ENCODE measurements at regions not wholly inside any gene's neighbourhood (a gene's known extent, or its start where the extent isn't known, plus 50 kb on each side); places are given as distances from the start of the nearest gene placed in this dataset.

DNA sequence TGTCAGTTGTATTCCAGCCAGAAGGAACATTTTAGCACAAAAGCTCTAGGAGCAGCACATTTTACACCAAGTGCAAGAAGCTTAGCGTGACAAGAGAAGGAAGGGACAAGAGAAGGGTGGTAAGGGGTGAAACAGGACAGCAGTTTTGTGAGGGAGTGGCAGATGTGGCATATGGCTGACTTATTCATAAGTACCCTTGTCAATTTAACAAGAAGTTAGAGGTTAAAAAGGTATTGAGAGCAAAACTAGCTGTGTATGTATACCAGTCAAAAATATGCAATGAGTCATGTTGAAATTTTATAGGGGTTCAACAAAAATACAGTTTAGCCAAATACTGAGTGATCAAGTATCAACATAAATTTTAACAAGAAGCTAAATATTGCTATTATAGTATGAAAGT lies 561.5 kb upstream of the POT1 start:
- no peak for TF ChIP-seq EZH2 (IDR thresholded peaks at IDR 0.05; ENCODE audit: insufficient read depth, poor library complexity, severe bottlenecking)
- TF ChIP-seq EZH2phosphoT487 (IDR thresholded peaks at IDR 0.05; ENCODE audit: insufficient read depth, low read depth), result no peak
- Histone ChIP-seq H3F3A (ENCODE audit: insufficient read depth) (no peaks in the 10 kb centered on the region), H3K9me3 (ENCODE audit: low read depth) (peaks cover 4% of the 10 kb centered on the region), H3K9me2 (ENCODE audit: insufficient read depth) (no peaks in the 10 kb centered on the region), H3K4me3 (no peak overlapping the region), H4K20me1 (ENCODE audit: insufficient read depth) (no peaks in the 10 kb centered on the region), H3K27ac (no peak overlapping the region), H3K79me2 (ENCODE audit: insufficient read depth) (no peaks in the 10 kb centered on the region), H3K4me1 (ENCODE audit: insufficient read depth) (no peaks in the 10 kb centered on the region), H2AFZ (no peak overlapping the region), H3K4me2 (ENCODE audit: unreplicated experiment) (no peak overlapping the region), H3K9ac (no peak overlapping the region), H3K36me3 (ENCODE audit: low read depth) (no peaks in the 10 kb centered on the region), H3K27me3 (replicated peaks; ENCODE audit: insufficient read depth) (no peaks in the 10 kb centered on the region)
- WGBS, 2 experiments (ENCODE audit: low coverage in 1 of 2, low lambda C conversion rate in 2 of 2, missing lambda C conversion rate in 2 of 2), result 11 to 13% methylated on average over 1 of the region's 1 CpG
- in situ Hi-C loops (cut with MboI), result no loop called here
- DNase-seq, result no peak

- Histone ChIP-seq H3K27ac (no peak overlapping the region), H4K20me1 (ENCODE audit: insufficient read depth) (no peaks in the 10 kb centered on the region), H3K9me2 (ENCODE audit: insufficient read depth) (no peaks in the 10 kb centered on the region), H3K4me3 (no peak overlapping the region), H2AFZ (no peak overlapping the region), H3K79me2 (ENCODE audit: insufficient read depth) (no peaks in the 10 kb centered on the region), H3K9ac (no peak overlapping the region), H3K27me3 (replicated peaks; ENCODE audit: insufficient read depth) (no peaks in the 10 kb centered on the region), H3K4me1 (ENCODE audit: insufficient read depth) (no peaks in the 10 kb centered on the region), H3K36me3 (ENCODE audit: low read depth) (no peaks in the 10 kb centered on the region), H3F3A (ENCODE audit: insufficient read depth) (no peaks in the 10 kb centered on the region), H3K4me2 (ENCODE audit: unreplicated experiment) (no peak overlapping the region), H3K9me3 (ENCODE audit: low read depth) (peaks cover 4% of the 10 kb centered on the region)
- 11 to 16% methylated on average over 4 of the region's 4 CpGs for WGBS, 2 experiments (ENCODE audit: low coverage in 1 of 2, low lambda C conversion rate in 2 of 2, missing lambda C conversion rate in 2 of 2)
- no peak for DNase-seq
- TF ChIP-seq EZH2phosphoT487 (IDR thresholded peaks at IDR 0.05; ENCODE audit: insufficient read depth, low read depth), result no peak
- TF ChIP-seq EZH2 (IDR thresholded peaks at IDR 0.05; ENCODE audit: insufficient read depth, poor library complexity, severe bottlenecking), result no peak
- in situ Hi-C loops (cut with MboI), result no loop called here
Observed at GRCh38 chr7:125490167-125490566, 560.5 kb upstream of the POT1 start.

- no peaks in the 10 kb centered on the region for H3F3A ChIP-seq (ENCODE audit: insufficient read depth)
- H3K27ac ChIP-seq, result no peak overlapping the region
- no peaks in the 10 kb centered on the region for H3K4me1 ChIP-seq (ENCODE audit: insufficient read depth)
- H3K9me2 ChIP-seq (ENCODE audit: insufficient read depth), result no peaks in the 10 kb centered on the region
- in situ Hi-C loops (cut with MboI), result no loop called here
- TF ChIP-seq EZH2phosphoT487 (IDR thresholded peaks at IDR 0.05; ENCODE audit: insufficient read depth, low read depth) (no peak), EZH2 (IDR thresholded peaks at IDR 0.05; ENCODE audit: insufficient read depth, poor library complexity, severe bottlenecking) (no peak)
- 5 to 11% methylated on average over 2 of the region's 2 CpGs for WGBS, 2 experiments (ENCODE audit: low coverage in 1 of 2, low lambda C conversion rate in 2 of 2, missing lambda C conversion rate in 2 of 2)
- H2AFZ ChIP-seq, result no peak overlapping the region
- H3K27me3 ChIP-seq (replicated peaks; ENCODE audit: insufficient read depth), result no peaks in the 10 kb centered on the region
- H3K79me2 ChIP-seq (ENCODE audit: insufficient read depth), result no peaks in the 10 kb centered on the region
- H3K36me3 ChIP-seq (ENCODE audit: low read depth), result no peaks in the 10 kb centered on the region
- no peak overlapping the region for H3K9ac ChIP-seq
- H3K9me3 ChIP-seq (ENCODE audit: low read depth), result no peaks in the 10 kb centered on the region
- DNase-seq, result no peak
- H3K4me2 ChIP-seq (ENCODE audit: unreplicated experiment), result no peak overlapping the region
- H4K20me1 ChIP-seq (ENCODE audit: insufficient read depth), result no peaks in the 10 kb centered on the region
- no peak overlapping the region for H3K4me3 ChIP-seq
Observed at GRCh38 chr7:125485223-125485622, 555.6 kb upstream of the POT1 start.

- Histone ChIP-seq H3K4me1 (ENCODE audit: insufficient read depth) (no peaks in the 10 kb centered on the region), H3K9ac (no peak overlapping the region), H3F3A (ENCODE audit: insufficient read depth) (no peaks in the 10 kb centered on the region), H3K27me3 (replicated peaks; ENCODE audit: insufficient read depth) (no peaks in the 10 kb centered on the region), H3K36me3 (ENCODE audit: low read depth) (no peaks in the 10 kb centered on the region), H2AFZ (no peak overlapping the region), H3K4me3 (no peak overlapping the region), H3K9me2 (ENCODE audit: insufficient read depth) (no peaks in the 10 kb centered on the region), H3K27ac (no peak overlapping the region), H3K79me2 (ENCODE audit: insufficient read depth) (no peaks in the 10 kb centered on the region), H4K20me1 (ENCODE audit: insufficient read depth) (no peaks in the 10 kb centered on the region), H3K9me3 (ENCODE audit: low read depth) (no peaks in the 10 kb centered on the region), H3K4me2 (ENCODE audit: unreplicated experiment) (no peak overlapping the region)
- no peak for DNase-seq
- TF ChIP-seq EZH2 (IDR thresholded peaks at IDR 0.05; ENCODE audit: insufficient read depth, poor library complexity, severe bottlenecking) (no peak), EZH2phosphoT487 (IDR thresholded peaks at IDR 0.05; ENCODE audit: insufficient read depth, low read depth) (no peak)
- 12 to 13% methylated on average over 2 of the region's 2 CpGs for WGBS, 2 experiments (ENCODE audit: low coverage in 1 of 2, low lambda C conversion rate in 2 of 2, missing lambda C conversion rate in 2 of 2)
- in situ Hi-C loops (cut with MboI), result no loop called here
Observed at GRCh38 chr7:125484755-125485154, 555.1 kb upstream of the POT1 start.

DNA sequence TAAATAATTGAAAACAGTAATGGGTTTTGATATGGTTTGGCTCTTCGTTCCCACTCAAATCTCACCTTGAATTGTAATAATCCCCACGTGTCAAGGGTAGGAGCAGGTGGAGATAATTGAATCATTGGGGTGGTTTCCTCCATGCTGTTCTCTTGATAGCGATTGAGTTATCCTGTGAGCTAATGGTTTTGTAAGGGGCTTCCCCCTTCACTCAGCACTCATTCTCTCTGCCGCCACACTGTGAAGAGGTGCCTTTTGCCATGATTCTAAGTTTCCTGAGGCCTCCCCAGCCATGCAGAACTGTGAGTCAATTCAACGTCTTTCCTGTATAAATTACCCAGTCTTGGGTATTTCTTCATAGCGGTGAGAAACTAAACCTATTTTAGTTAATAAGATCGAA lies 551.7 kb upstream of the POT1 start:
- DNase-seq, result no peak
- no peaks in the 10 kb centered on the region for H4K20me1 ChIP-seq (ENCODE audit: insufficient read depth)
- no peaks in the 10 kb centered on the region for H3K9me3 ChIP-seq (ENCODE audit: low read depth)
- no peaks in the 10 kb centered on the region for H3F3A ChIP-seq (ENCODE audit: insufficient read depth)
- TF ChIP-seq EZH2phosphoT487 (IDR thresholded peaks at IDR 0.05; ENCODE audit: insufficient read depth, low read depth) (no peak), EZH2 (IDR thresholded peaks at IDR 0.05; ENCODE audit: insufficient read depth, poor library complexity, severe bottlenecking) (no peak)
- H3K9me2 ChIP-seq (ENCODE audit: insufficient read depth), result no peaks in the 10 kb centered on the region
- H2AFZ ChIP-seq, result no peak overlapping the region
- H3K79me2 ChIP-seq (ENCODE audit: insufficient read depth), result no peaks in the 10 kb centered on the region
- H3K27me3 ChIP-seq (replicated peaks; ENCODE audit: insufficient read depth), result no peaks in the 10 kb centered on the region
- no peak overlapping the region for H3K4me2 ChIP-seq (ENCODE audit: unreplicated experiment)
- H3K9ac ChIP-seq, result no peak overlapping the region
- no peak overlapping the region for H3K4me3 ChIP-seq
- in situ Hi-C loops (cut with MboI), result no loop called here
- H3K36me3 ChIP-seq (ENCODE audit: low read depth), result no peaks in the 10 kb centered on the region
- H3K27ac ChIP-seq, result no peak overlapping the region
- no peaks in the 10 kb centered on the region for H3K4me1 ChIP-seq (ENCODE audit: insufficient read depth)
- 24 to 31% methylated on average over 7 of the region's 7 CpGs for WGBS, 2 experiments (ENCODE audit: low coverage in 1 of 2, low lambda C conversion rate in 2 of 2, missing lambda C conversion rate in 2 of 2)
